Fibroblast of mammary gland (primary cell): ENCODE measurements at regions not wholly inside any gene's neighbourhood (a gene's known extent, or its start where the extent isn't known, plus 50 kb on each side); places are given as distances from the start of the nearest gene placed in this dataset.

Experiments used
- DNase-seq: peaks from one replicate; pipeline ENCODE4 v3.0.0-alpha.2; 2010; ENCODE audit warnings: low read depth
- H3K4me3 ChIP-seq: 2 replicates; pipeline ENCODE4 v1.5.1; 2011; ENCODE audit warnings: low read depth, mild to moderate bottlenecking, low read length, moderate library complexity; ENCODE audit not compliant: control insufficient read depth
- CTCF ChIP-seq: conservative IDR thresholded peaks from 2 replicates; pipeline ENCODE4 v1.5.1; 2011; ENCODE audit warnings: low read depth, low read length, inconsistent platforms; ENCODE audit not compliant: control insufficient read depth, insufficient read depth

DNA sequence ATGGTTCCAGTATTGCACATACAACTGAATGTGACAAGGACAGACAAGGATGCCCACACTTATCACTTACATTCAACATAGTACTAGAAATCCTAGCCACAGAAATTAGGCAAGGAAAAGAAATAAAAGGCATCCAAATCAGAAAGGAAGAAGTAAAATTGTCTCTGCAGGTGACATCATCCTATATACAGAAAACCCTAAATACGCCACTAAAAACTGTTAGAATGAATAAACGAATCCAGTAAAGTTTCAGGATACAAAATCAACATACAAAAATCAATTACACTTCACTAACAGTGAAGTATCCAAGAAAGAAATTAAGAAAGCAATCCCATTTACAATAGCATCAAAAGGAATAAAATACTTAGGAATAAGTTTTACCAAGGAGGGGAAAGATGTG, 66.1 kb downstream of the FAM217A start:
- TF ChIP-seq CTCF = no peak
- H3K4me3 ChIP-seq = no peak overlapping the region
- DNase-seq = no peak

- DNase-seq = no peak
- no peak for TF ChIP-seq CTCF
- peak overlapping the region; percentile 84 for H3K4me3 ChIP-seq
Measured at GRCh38 chr6:4017058-4017739, 61.7 kb downstream of the FAM217A start.

DNA sequence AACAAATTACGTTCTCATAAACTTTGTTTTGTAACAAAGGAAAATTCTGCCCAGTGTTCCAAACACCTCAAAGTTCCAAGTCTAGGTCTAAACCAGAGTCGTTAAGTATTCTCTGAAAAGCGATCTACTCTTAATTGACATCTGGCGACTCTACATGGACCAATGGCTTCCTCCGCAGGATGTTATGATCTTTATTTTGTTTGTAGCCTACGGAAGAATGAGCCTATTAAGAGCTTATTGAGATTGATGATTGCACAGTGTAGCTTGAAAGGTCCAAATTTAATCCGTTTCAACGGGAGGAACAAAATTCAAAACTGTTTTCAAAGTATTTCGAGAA, 61.1 kb downstream of the FAM217A start:
- TF ChIP-seq CTCF = no peak
- DNase-seq = peak; percentile 62
- peak overlapping the region; percentile 84 for H3K4me3 ChIP-seq

- DNase-seq = peak; percentile 95
- peak; percentile 24 for TF ChIP-seq CTCF
- peak overlapping the region; percentile 84 for H3K4me3 ChIP-seq
Measured at GRCh38 chr6:4018171-4018923, 60.6 kb downstream of the FAM217A start.
